GM21619 (cell line): ENCODE measurements at regions not wholly inside any gene's neighbourhood (a gene's known extent, or its start where the extent isn't known, plus 50 kb on each side); places are given as distances from the start of the nearest gene placed in this dataset.

Source experiments
- ATAC-seq: cut with Tn5 transposase; IDR thresholded peaks from one replicate; pipeline ENCODE4 v1.9.1; 2021; ENCODE audit not compliant: unreplicated experiment

DNA sequence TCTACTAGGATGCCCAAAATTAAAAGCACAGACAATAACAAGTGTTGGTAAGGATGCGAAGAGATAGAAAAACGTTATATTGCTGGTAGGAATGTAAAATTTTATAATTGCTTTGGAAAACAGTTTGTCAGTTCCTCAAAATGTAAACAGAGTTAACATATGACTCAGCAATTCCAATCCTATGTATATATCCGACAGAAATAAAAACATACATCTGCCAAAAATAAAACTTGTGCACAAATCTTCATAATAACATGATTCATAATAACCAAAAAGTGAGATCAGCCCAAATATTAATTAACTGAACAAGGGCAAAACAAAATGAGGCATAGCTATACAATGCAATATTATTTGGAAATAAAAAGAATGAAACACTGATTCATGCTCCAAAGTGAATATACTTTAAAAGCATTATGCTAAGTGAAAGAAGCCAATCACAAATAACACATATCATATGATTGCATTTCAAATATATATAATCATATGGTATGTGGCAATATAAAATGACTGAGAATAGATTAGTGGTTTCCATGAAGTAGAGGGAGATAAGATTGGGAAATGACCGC lies 609.3 kb downstream of the IGSF11 start:
- no peak for ATAC-seq

DNA sequence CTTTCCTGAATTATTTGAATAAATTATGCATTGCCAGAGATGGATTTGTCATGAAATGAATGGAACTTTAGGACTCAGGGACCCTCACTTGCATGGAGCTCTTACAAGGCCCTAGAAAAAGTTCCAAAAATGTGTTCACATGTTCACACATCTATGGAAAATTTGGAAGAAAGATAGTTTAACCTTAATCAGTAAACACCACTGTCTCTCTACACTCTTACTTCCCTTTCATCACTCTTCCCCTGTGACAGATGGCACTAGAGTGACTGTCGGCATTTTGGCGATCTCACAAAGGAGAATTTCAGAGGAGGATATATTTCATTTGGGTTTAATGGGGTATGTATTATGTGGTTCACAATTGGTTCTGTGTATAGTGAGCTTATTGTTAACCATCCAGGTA lies 600.8 kb downstream of the IGSF11 start:
- no peak for ATAC-seq

DNA sequence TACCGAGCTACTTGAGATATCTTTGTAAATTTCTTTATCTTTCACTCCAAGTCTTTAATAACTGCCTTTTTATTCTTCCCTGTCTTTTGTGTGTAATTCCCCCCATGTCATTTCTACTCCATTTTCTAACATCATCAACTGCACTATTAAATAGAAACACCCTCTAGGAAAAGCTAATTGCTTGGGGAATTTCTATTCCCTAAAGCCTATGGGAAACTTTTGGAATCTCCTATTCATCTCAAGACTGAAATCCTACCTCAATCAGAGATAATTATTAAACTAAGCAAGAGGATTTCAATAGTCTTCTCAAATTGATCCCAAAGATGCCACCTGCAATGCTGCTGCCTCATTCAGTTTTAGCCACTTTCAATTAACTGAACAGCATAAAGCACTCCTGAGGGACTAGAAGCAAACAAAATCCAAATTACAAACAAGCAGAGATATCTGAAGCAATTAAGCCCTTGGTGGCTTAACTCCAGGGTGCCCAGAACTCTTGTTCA lies 598.7 kb downstream of the IGSF11 start:
- no peak for ATAC-seq

GRCh38 chr3:118436697-118437262 lies 597.9 kb downstream of the IGSF11 start:
- no peak for ATAC-seq

DNA sequence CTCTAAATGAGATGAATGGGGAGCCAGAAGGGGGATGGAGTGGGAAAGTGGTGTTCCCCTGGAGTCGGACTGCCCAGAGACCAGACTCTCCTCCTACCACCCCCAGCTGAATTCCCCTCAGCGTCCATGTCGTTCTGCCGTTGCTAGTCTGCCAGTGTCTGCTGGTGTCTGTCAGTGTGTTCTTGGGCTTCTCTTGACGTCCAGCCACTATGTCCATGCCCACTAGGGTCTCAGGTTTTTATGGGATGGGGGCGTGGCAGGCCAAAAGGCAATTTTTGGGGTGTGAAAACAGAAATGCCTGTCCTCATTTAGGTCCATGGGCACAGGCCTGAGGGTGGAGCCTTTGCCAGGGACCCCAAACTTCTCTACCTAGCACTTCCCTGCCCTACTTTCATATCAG lies 589.6 kb downstream of the IGSF11 start:
- ATAC-seq, result no peak

- no peak for ATAC-seq
These were observed 587.3 kb downstream of the IGSF11 start for GRCh38 chr3:118447339-118447738.

- ATAC-seq, result no peak
These were observed 567.8 kb downstream of the IGSF11 start for GRCh38 chr3:118466795-118467330.

DNA sequence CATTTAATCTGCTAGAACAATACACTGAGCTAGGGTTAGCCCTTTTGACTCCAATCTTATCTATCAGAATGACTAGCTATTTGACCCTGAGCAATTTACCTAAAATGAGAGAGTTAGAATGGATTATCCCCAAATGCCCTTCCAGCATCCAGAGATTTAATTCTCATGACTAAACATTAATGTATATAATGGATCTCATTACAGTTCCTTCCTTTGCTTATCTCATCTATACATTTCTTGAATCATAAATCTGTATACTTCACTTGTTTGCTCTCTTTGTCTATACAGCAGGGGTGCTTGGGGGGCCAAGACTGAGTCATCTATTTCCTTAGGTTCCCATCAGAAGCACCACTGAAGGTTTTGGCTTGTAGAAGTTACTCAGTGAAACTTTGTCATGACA lies 565.8 kb downstream of the IGSF11 start:
- ATAC-seq, result no peak

GRCh38 chr3:118472586-118472985 lies 562.1 kb downstream of the IGSF11 start:
- no peak for ATAC-seq

DNA sequence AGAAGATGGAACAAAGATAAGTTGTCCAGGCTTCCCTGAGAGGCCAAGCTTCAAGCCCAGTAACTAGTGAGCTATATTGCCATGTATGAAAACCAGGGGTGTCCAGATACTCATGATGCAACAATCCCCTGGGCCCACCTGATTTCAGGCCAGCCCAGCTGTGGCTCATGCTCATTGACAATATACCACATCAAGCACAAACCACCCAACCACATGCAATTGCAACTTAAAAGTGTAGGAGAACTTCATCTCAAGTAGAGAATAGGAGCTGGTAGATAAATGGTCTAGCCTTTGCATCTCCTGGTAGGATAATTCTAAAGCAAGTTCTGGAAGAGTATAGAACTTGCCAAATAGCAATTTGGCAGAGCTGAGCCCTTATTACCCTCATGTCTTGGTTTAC lies 561.3 kb downstream of the IGSF11 start:
- ATAC-seq, result no peak

- no peak for ATAC-seq
These were observed 557.6 kb downstream of the IGSF11 start for GRCh38 chr3:118476885-118477618.

DNA sequence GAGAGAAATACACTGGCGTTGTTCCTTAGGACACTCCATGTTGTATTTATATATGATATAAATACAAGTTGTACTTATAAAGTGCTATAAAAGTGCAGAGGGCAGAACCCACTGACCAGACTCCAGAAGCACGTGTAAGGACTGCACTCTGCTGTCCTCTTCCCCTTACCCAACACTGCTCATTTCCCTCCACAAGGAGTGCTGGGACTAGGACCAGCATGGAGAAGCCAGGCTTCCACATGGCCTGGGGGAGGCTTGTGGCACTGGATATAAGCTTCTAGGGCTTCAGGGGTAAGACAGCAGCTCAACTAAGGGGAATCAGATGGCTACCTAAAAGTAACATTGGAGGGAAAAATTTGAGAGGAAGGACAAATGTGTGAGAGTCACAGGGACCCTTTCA lies 556.9 kb downstream of the IGSF11 start:
- ATAC-seq, result no peak

DNA sequence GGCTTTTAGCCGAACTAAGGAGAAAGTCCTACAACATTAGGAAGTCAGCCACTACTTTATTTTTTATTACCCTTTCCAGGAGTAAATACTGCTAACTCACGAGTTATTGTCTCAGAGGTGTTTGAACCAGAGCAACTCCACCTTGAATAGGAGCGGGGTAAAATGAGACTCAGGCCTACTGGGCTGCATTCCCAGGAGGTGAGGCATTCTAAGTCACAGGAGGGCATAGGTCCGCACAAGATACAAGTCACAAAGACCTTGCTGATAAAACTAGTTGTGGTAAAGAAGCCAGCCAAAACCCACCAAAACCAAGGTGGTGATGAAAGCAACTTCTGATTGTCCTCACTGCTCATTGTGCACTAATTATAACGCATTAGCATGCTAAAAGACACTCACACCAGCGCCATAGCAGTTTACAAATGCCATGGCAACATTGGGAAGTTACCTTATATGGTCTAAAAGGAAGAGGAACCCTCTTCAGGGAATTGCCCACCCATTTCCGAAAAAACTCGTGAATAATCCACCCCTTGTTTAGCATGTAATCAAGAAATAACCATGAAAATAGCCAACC lies 555.9 kb downstream of the IGSF11 start:
- ATAC-seq, result no peak

- ATAC-seq, result no peak
These were observed 555.3 kb downstream of the IGSF11 start for GRCh38 chr3:118479376-118479775.

DNA sequence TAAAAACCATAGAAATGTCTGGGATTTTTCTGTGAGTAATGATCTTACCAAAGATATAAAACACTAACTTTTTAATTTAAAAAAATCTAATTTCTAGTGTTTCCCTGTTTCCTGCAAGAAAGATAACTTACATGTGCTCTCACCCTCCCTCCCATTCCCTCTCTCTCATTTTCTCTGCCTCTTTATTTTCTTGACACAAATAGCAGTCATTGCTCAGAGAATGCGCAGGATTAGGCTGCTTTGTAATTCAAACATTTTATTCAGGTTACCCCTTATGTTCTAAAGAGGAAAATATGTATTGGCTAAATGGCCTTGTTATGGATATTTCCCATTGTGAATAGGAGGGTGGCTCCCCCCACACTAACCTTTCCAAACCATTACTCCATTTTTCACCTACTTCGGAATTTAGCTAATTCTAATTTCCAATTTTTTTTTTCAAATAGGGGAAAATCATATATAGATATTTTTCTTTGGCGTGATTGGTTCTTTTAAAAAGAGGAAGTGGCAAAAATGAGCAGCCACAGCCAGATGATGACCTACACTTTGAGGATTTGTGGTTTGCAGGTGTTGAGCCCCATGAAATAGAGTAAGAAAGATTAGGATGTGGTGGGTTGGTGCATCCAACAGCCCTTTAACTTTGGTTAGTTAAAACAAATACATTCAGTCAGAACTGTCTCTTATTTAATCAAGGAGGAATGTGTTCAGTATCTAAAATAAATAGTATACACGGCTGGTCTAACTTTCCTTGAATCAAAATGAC lies 554.4 kb downstream of the IGSF11 start:
- ATAC-seq, result peak; percentile 50

- no peak for ATAC-seq
These were observed 549.0 kb downstream of the IGSF11 start for GRCh38 chr3:118485693-118486092.

DNA sequence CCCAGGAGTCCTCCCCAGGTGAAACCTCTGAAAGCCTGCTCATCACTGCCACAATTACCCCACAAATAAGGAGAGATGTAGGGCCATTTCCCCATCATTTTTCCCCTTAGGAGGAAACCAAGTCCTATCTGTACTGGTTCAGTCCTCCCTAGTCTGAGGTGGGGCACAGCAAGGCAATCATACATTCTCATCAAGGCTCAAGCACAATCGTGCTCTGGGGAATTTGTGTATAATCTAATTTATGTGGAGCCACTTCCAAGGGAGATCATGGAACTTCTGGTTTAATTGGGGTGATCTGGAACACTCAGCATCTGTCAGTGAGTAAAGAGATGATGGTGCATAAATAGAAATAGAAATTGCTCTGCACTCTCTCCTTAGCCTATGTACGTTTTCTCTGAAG lies 546.9 kb downstream of the IGSF11 start:
- no peak for ATAC-seq

DNA sequence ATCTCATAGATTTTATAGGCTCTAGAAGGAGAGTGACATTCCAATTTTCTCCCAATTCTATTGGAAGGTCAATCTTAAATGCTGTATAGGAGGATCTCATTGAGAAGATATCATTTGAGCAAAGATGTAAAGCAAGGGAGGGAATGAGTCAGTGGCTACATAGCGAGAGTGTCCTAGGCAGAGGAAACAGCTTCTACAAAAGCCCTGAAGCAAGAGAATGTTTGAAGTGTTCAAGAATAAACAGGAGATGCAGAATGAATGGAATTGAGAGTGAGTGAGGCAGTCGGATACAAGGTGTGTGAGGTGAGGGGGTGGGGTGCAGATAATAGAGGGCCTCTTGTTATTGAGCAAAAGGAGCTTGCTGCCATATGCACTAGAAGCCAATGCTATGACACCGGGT lies 545.9 kb downstream of the IGSF11 start:
- no peak for ATAC-seq

GRCh38 chr3:118495206-118495605 lies 539.4 kb downstream of the IGSF11 start:
- ATAC-seq, result no peak

DNA sequence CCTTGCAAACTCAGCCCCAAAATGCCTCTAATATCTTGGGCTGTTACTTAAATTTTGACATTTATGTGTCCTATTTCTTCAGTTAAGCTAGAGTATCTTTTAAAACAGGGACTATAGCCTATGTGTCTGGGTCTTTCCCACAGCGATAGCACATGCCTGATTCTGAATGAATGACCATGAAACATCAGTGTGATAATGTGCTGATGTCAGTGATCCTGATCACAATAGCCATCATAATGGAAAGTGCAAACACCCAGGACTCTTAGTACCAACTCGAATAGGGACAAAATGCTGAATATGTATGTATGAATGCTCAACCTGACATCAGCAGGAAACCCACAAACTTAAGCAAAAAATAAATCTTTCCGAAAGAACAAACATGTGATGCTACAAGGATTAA lies 537.4 kb downstream of the IGSF11 start:
- no peak for ATAC-seq

GRCh38 chr3:118501152-118501551 lies 533.5 kb downstream of the IGSF11 start:
- no peak for ATAC-seq
